ENCODE measurements at regions not wholly inside any gene's neighbourhood (a gene's known extent, or its start where the extent isn't known, plus 50 kb on each side); places are given as distances from the start of the nearest gene placed in this dataset.

- no peak overlapping the region for H3K4me2 ChIP-seq
- H3K9ac ChIP-seq: no peak overlapping the region
- H4K20me1 ChIP-seq: no peaks in the 10 kb centered on the region
- no peak overlapping the region for H3K4me3 ChIP-seq
- H3K27ac ChIP-seq: no peak overlapping the region
- H3K36me3 ChIP-seq: no peaks in the 10 kb centered on the region
- no peaks in the 10 kb centered on the region for H3K9me3 ChIP-seq (replicated peaks in 1 of 11)
- no peaks in the 10 kb centered on the region for H3K27me3 ChIP-seq
- peaks cover 0 to 21% (median 14%) of the 10 kb centered on the region in 10 experiments; a peak in 16 of 20 replicates for H3K4me1 ChIP-seq
- TF ChIP-seq Cebpa-rat (IDR thresholded peaks at IDR 0.05): no peak
Observed at GRCh38 chr3:99009851-99010250, 108.4 kb upstream of the DCBLD2 start.

GRCh38 chr3:99006686-99007085, 105.2 kb upstream of the DCBLD2 start:
- H3K4me1 ChIP-seq: peaks cover 0 to 5% (median 1%) of the 10 kb centered on the region in 10 experiments; a peak in 15 of 20 replicates
- no peaks in the 10 kb centered on the region for H3K27me3 ChIP-seq
- H3K4me2 ChIP-seq: no peak overlapping the region
- H3K9me3 ChIP-seq (replicated peaks in 1 of 11): no peaks in the 10 kb centered on the region
- no peak overlapping the region for H3K27ac ChIP-seq
- no peaks in the 10 kb centered on the region for H4K20me1 ChIP-seq
- no peak overlapping the region for H3K4me3 ChIP-seq
- H3K9ac ChIP-seq: no peak overlapping the region
- no peaks in the 10 kb centered on the region for H3K36me3 ChIP-seq
- no peak for TF ChIP-seq Cebpa-rat (IDR thresholded peaks at IDR 0.05)

GRCh38 chr3:98999675-99000074, 98.2 kb upstream of the DCBLD2 start:
- Histone ChIP-seq H3K4me2 (no peak overlapping the region), H3K4me3 (no peak overlapping the region), H3K4me1 (no peaks in the 10 kb centered on the region), H3K36me3 (no peaks in the 10 kb centered on the region), H4K20me1 (no peaks in the 10 kb centered on the region), H3K27ac (no peak overlapping the region), H3K27me3 (no peaks in the 10 kb centered on the region), H3K9me3 (replicated peaks in 1 of 11) (no peaks in the 10 kb centered on the region), H3K9ac (no peak overlapping the region)
- TF ChIP-seq Cebpa-rat (IDR thresholded peaks at IDR 0.05): no peak

- Histone ChIP-seq H3K9me3 (replicated peaks in 1 of 11) (no peaks in the 10 kb centered on the region), H3K27me3 (no peaks in the 10 kb centered on the region), H3K36me3 (no peaks in the 10 kb centered on the region), H3K9ac (no peak overlapping the region), H3K27ac (no peak overlapping the region), H3K4me1 (no peaks in the 10 kb centered on the region), H3K4me3 (no peak overlapping the region), H3K4me2 (no peak overlapping the region), H4K20me1 (no peaks in the 10 kb centered on the region)
- TF ChIP-seq Cebpa-rat (IDR thresholded peaks at IDR 0.05): no peak
Observed at GRCh38 chr3:98994128-98994762, 92.8 kb upstream of the DCBLD2 start.

- no peaks in the 10 kb centered on the region for H3K4me1 ChIP-seq
- no peak for TF ChIP-seq Cebpa-rat (IDR thresholded peaks at IDR 0.05)
- H3K27ac ChIP-seq: no peak overlapping the region
- H3K4me3 ChIP-seq: no peak overlapping the region
- no peaks in the 10 kb centered on the region for H3K9me3 ChIP-seq (replicated peaks in 1 of 11)
- no peaks in the 10 kb centered on the region for H4K20me1 ChIP-seq
- no peaks in the 10 kb centered on the region for H3K27me3 ChIP-seq
- H3K9ac ChIP-seq: no peak overlapping the region
- no peak overlapping the region for H3K4me2 ChIP-seq
- no peaks in the 10 kb centered on the region for H3K36me3 ChIP-seq
Observed at GRCh38 chr3:98991393-98991792, 89.9 kb upstream of the DCBLD2 start.

- no peak overlapping the region for H3K9ac ChIP-seq
- H4K20me1 ChIP-seq: no peaks in the 10 kb centered on the region
- H3K27me3 ChIP-seq: no peaks in the 10 kb centered on the region
- no peak overlapping the region for H3K27ac ChIP-seq
- no peaks in the 10 kb centered on the region for H3K36me3 ChIP-seq
- H3K9me3 ChIP-seq (replicated peaks in 1 of 11): no peaks in the 10 kb centered on the region
- TF ChIP-seq Cebpa-rat (IDR thresholded peaks at IDR 0.05): no peak
- no peak overlapping the region for H3K4me2 ChIP-seq
- H3K4me1 ChIP-seq: no peaks in the 10 kb centered on the region
- no peak overlapping the region for H3K4me3 ChIP-seq
Observed at GRCh38 chr3:98990657-98991056, 89.2 kb upstream of the DCBLD2 start.

GRCh38 chr3:98986073-98986472, 84.6 kb upstream of the DCBLD2 start:
- Histone ChIP-seq H4K20me1 (no peaks in the 10 kb centered on the region), H3K27ac (no peak overlapping the region), H3K4me1 (peaks cover 0 to 3% (median under 1%) of the 10 kb centered on the region in 10 experiments; a peak in 9 of 20 replicates), H3K4me3 (no peak overlapping the region), H3K9me3 (replicated peaks in 1 of 11) (no peaks in the 10 kb centered on the region), H3K27me3 (no peaks in the 10 kb centered on the region), H3K36me3 (no peaks in the 10 kb centered on the region), H3K4me2 (no peak overlapping the region), H3K9ac (no peak overlapping the region)
- no peak for TF ChIP-seq Cebpa-rat (IDR thresholded peaks at IDR 0.05)

- Histone ChIP-seq H3K9ac (no peak overlapping the region), H3K4me1 (peaks cover 0 to 8% (median 2%) of the 10 kb centered on the region in 10 experiments; a peak in 9 of 20 replicates), H3K9me3 (replicated peaks in 1 of 11) (no peaks in the 10 kb centered on the region), H4K20me1 (no peaks in the 10 kb centered on the region), H3K4me3 (no peak overlapping the region), H3K27ac (no peak overlapping the region), H3K27me3 (no peaks in the 10 kb centered on the region), H3K4me2 (no peak overlapping the region), H3K36me3 (no peaks in the 10 kb centered on the region)
- TF ChIP-seq Cebpa-rat (IDR thresholded peaks at IDR 0.05): no peak
Observed at GRCh38 chr3:98985431-98985830, 83.9 kb upstream of the DCBLD2 start.

GRCh38 chr3:98984024-98984423, 82.5 kb upstream of the DCBLD2 start:
- no peaks in the 10 kb centered on the region for H4K20me1 ChIP-seq
- H3K4me1 ChIP-seq: peaks cover 0 to 8% (median 2%) of the 10 kb centered on the region in 10 experiments; a peak in 9 of 20 replicates
- H3K4me3 ChIP-seq: no peak overlapping the region
- H3K27ac ChIP-seq: no peak overlapping the region
- H3K9me3 ChIP-seq (replicated peaks in 1 of 11): no peaks in the 10 kb centered on the region
- H3K27me3 ChIP-seq: no peaks in the 10 kb centered on the region
- TF ChIP-seq Cebpa-rat (IDR thresholded peaks at IDR 0.05): no peak
- no peak overlapping the region for H3K4me2 ChIP-seq
- no peaks in the 10 kb centered on the region for H3K36me3 ChIP-seq
- H3K9ac ChIP-seq: no peak overlapping the region

- peaks cover 0 to 14% (median 4%) of the 10 kb centered on the region in 10 experiments; a peak in 10 of 20 replicates for H3K4me1 ChIP-seq
- no peak overlapping the region for H3K4me2 ChIP-seq
- H3K4me3 ChIP-seq: no peak overlapping the region
- no peaks in the 10 kb centered on the region for H3K27me3 ChIP-seq
- no peaks in the 10 kb centered on the region for H3K36me3 ChIP-seq
- no peaks in the 10 kb centered on the region for H3K9me3 ChIP-seq (replicated peaks in 1 of 11)
- H3K27ac ChIP-seq: no peak overlapping the region
- no peak overlapping the region for H3K9ac ChIP-seq
- no peak for TF ChIP-seq Cebpa-rat (IDR thresholded peaks at IDR 0.05)
- no peaks in the 10 kb centered on the region for H4K20me1 ChIP-seq
Observed at GRCh38 chr3:98982351-98982750, 80.9 kb upstream of the DCBLD2 start.
